KG1 (cell line): ENCODE measurements at regions not wholly inside any gene's neighbourhood (a gene's known extent, or its start where the extent isn't known, plus 50 kb on each side); places are given as distances from the start of the nearest gene placed in this dataset.

ENCODE experiments used
- DNase-seq: peaks from one replicate; lab custom pipeline; 2025; lab: John Stamatoyannopoulos, UW

DNA sequence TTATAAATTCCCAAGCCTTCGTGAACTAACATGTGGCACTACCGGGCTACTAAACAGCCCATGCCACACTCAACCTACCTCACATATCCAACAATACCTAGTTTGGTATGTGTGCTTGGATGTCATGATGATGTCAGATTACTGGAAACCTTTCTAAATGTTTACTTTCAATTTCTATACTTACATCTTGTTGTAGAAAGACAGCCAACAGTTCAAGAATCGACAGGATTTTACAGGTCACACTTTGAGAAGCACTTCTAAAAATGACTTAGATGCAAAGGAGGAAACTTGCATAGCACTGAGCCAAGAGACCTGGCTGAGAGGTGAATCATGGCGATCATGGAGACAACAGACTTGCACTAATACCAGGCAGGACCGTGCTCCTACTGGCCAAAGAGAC lies 209.9 kb downstream of the COL4A1 start:
- no peak for DNase-seq

DNA sequence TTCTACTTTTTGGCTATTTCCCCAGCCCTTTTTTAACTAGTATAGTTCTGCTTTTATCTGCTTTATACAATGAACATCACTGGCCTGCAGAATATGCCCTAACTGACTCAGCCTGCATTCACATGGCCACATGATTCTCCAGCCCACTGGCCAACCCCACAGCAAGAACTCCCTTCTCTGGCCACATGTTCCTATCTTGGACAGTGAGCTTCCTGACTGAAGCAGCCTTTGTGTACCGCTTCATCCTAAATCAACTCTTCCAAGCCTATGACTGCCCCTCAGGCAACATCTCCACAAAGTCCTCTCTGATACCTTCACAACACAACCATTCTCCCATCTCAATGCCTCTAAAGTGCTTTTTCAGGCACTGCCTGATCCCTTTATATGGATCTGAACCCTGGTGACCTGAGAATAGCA lies 214.1 kb downstream of the COL4A1 start:
- DNase-seq, result no peak

DNA sequence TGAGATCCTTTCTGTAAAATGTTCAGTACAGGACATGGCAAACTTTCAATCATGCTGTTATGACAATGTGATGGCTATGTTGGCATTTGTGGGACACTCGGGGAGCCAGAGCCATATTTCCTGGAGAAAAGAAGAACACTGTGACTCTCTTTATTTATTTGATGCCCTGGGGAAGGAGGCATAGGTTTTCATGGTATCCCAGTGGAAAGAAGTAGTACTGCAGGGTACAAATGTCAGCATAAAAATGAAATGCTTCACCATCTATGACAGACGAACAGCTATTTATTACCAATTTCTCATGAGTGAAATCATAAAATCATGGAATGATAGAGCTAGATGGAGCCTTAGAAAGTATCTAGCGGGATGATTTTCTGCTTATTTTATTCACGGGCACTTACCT lies 217.1 kb downstream of the COL4A1 start:
- DNase-seq, result no peak

DNA sequence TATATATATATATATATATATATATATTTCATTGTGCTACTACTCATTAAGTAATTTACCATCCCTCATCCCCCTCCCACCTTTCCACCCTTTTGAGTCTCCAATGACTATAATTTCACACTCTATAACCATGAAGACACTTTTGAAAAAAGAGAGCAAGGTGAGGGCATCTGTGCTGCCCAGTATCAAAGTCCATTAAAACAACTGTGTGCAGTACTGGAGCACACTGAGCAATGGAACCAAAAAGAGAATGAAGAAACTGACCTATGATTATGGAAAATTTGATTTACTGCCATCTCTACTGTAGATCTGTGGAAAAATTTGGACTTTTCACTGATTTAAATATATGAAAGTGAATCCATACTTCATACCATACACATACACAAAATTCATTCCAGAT lies 217.9 kb downstream of the COL4A1 start:
- DNase-seq, result no peak

DNA sequence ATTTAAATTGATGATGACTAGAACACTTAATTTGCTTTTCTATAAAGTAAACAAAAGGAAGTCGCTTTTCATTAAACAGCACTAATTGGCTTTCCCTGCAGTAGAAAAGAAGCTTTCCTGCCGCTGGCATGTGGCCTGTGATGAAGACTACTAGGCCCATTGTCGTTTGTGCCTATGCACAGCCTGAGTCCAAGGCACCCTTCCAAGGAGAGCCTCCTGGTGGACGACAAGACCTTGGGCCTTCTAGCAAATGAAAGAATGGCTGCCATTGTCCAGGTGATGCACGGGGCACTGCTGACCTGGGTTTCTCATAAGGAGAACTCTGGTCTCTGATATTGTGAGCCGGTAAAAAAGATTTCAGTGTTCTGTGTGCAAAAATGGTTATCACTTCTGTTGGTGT lies 233.0 kb downstream of the COL4A1 start:
- DNase-seq, result no peak

DNA sequence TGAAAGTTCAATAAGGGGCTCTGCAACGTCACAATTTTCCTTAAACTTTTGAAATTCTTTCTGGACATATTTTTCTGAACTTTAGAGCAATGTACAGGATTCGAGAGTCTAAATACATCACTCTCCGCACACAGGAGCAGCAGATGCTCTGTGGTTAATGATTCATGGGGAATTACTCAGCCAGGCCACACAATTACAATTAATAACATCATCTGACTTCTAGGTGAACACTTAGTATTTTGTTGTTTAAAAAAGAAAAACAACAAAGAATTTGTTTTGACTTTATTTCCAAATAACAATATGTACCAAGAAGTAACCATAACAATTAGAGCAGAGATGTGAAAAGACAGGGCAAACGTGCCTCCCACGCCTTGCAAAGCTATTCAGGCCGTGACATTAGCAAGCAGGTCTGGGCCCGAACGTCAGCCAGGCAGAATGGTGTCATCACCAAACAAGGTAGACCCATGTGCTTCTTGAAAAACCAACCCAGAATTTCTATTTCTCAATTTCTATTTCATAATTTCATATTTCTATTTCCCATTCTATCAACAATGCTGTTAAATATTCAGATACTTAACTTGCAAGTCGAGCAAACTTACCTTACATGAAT lies 236.3 kb downstream of the COL4A1 start:
- DNase-seq, result no peak

DNA sequence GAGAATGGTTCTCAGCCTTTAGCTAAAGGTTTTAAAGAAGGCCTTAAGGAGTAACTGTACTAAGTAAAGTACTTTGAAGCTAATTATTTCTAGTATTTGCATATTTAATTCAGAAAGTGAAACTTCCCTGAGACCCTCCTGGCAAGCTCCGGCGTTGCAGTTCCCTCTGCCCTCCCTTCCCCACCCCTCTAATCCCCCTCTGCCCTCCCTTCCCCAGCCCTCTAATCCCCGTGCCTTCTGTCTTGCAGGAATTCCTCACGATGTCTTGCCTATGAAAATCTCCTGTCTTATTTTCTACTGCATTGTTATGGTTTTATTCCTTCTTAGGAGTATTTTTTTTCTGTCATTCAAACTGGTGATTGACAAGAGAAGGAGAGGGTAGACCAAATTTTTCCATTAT lies 236.9 kb downstream of the COL4A1 start:
- DNase-seq, result no peak

DNA sequence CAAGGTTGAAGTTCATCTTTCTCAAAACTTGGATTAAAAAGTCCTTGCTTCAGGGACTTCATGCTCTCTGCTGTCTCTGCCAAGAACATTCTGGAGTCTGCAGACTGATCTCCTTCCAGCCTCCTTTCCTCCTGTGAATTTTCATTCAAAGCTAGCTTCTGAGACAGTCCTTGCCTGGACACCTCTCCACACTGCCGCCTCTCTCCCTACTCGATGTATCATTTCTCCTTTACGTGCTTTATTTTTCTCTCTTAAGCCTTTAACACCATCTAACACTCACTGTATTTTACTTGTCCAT lies 238.8 kb downstream of the COL4A1 start:
- no peak for DNase-seq

DNA sequence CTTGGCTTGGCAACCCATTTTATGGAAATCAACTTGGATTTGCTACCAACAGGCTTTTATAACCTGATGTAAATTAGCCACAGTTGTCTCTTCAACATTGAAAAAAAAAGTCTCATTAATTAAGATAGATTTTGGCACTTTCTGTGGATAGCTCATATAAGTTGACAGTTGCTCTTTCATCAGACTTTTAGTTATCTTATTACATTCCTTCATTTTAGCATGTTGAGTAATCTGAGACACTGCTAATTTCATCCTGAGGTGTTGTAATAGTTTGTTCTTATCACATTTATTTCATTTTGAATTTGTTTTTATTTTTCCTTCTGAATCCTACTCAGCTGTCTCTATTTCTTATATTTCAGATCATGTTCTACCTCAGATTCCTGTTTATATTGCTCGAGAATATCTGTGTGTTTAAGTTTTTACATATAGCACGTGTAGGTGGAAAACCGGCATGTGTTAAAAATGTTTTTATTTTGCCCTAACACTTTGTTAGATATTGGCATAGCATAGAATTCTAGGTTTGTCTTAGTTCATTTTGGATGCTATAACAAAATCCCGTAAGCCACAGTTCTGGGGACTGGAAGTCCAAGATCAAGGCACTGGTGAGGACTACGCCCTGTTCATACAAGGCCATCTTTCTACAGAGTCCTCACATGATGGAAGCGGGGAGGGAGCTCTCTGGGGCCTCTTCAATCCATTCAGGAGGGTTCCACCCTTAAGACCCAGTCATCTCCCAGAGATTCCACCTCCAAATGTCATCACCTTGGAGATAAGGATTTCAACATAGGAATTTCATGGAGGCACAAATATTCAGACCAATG lies 239.4 kb downstream of the COL4A1 start:
- DNase-seq, result no peak

DNA sequence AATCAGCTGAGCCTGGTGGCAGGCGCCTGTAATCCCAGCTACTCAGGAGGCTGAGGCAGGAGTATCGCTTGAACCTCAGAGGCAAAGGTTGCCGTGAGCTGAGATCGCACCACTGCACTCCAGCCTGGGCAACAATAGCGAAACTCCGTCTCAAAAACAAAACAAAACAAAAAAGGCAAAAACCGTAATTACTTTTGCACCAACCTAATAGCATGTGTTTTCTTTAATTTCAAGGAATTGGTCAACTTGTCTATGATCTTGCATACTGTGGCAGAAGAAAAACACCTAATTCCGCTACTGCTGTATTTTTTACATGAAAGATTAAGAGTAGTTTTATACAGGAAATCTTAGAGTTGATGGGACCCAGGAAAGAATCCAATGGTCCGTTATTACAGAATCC lies 241.2 kb downstream of the COL4A1 start:
- DNase-seq, result no peak

DNA sequence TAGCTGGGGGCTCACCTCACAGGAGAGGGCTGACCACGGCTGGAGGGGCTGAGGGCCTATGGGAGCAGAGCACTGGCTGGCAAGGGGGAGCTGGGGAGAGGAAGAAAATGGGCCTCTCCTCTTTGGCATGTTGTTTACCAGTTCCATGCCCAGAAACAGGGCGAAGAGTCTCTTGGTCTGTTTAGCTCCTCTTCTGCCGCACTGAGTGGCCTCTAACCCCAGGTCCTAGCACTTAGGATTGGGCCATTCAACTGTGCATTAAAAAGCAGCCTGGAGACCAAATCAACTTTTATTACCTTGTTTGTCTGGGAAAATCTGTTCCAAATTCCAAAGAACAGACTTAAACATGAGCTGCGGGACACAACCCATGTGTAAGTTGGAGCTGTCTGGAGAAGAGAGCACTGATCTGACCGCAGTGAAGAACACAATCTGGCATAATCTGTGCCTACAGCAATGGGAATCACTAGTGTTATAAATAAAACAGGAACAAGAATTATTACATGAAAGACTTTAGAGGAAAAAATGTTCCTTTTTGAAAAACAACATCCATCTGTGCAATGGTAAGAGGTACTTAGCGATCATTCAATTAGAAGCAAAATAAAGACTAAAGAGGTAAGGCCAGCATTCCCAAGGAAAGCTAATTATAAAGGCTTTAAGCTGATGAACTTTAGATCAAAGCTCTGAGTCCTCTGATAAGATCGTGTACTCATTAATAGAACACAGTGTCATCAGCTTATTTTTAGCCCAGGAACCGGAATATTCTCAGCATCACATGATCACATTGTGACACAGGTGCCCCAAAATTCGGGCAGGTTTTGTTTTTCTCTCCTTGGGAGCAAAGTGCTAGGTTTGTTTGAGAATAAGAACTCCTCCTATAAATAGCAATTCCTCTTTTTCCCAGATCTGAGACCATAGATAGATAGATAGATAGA lies 243.2 kb downstream of the COL4A1 start:
- no peak for DNase-seq

DNA sequence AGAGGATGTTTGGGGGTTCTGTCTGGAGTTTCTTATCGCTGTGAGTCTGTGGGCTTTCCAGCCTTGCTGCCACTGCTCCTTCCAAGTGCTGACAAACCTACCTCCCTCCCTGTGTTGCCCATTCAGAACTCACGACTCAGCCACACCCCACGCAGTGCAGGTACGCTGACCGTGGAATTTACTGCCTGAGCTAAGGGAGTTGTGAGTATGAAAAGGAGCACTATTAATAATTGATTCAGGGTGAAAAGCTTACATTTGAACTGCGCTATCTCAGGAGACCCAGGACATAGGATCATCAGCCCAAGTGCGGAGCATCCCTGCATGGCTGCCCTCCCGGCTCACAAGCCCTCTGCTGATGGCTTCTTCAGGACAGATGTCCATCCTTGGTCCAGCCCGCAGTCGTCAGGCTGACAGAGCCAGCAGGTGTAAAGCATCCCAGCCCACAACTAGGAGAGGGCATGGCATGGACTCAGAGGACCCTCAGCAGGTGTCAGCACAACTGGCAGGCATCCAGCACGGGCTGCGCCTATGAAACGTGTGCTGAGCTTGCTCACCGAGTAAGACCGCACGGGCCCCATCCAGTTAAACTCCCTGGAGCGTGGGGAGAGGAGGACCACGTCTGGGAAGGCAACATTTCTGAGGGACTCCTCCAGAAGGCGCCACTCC lies 244.0 kb downstream of the COL4A1 start:
- no peak for DNase-seq

DNA sequence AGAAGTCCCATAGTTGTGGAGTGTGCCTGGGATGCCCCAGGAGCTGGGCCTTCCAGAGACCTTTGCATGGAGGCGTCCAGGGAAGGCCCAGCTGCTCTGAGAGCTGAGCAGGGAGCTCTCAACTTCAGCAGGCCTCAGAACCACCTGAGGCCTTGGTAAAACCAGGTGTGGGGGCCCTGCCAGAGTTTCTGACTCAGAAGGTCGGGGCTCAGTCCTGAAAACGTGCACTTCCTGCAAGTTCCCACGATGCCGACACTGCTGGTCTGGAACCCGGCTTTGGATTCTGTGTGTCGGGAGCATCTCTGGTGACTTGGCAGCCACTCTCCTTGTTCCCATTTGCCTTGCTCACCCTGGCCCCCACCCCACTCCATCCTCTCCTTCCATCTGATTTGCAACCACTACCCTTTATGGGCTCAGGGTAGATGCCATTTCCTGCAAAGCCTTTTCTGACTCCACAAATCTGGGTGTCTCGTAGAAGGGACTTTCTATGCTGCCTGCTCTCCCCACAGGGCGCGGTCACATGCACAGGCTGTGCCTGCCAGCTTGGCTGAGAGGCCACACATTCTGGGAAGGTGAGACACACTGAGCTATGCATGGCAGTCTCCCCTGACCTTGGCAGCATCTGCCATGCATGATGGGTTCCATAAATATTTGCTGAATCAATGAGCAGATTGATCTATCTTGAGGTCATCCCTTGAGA lies 244.7 kb downstream of the COL4A1 start:
- DNase-seq, result no peak

DNA sequence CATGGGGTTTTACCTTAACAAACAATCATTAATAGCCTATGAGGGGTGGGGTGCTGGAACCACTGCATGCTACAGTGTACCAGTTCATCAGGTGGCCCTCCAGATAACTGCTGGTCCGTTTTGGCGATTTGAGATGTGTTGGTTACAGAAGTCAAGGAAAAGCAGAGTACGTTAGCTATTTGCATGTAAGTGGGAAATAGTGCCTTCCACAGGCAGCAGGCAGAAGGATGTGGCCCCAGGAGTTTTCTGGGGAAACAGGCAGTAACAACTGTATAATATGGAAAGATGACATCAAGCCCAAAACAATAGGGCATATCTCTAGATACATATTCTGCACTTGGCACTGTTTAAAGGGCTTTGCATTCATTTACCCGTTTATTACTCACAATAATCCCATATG lies 245.7 kb downstream of the COL4A1 start:
- DNase-seq, result no peak

DNA sequence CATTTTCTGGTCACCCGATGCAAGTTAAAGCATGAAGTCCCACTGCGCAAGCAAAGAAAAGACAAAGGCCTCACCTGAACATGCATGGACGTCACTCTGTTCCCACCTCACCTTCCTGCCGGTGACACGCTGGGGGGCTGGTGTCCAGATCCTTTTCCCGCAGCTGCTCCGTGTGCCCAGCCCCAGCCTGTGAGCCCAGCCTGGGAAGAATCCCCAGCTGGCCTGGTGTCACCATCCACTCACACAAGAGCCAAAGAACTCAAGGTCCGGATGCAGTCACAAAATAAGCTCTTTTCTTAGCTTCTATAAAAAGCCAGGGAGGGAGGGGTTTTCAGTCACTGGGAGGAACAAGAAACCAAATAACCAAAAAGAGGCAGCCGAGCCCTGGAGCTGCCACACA lies 249.9 kb downstream of the COL4A1 start:
- DNase-seq, result no peak

DNA sequence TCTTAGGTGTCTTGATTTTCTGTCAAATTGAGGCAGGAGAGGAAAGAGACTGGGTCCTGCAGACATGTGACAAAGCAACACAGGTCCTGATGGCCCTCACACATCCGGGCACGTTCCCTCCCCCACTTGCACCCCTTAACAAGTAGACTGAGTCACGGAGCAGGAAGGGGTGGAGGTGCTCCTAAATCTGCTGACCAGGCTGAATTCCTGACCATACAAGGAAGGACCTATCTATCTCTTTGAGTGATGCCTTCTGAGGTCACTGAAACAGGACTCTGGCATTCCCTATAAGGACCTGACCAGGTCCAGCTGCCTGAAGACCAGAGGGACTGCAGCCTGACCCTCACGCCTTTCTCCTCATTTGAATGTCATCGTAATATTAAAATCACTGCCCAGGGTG lies 250.3 kb downstream of the COL4A1 start:
- no peak for DNase-seq

DNA sequence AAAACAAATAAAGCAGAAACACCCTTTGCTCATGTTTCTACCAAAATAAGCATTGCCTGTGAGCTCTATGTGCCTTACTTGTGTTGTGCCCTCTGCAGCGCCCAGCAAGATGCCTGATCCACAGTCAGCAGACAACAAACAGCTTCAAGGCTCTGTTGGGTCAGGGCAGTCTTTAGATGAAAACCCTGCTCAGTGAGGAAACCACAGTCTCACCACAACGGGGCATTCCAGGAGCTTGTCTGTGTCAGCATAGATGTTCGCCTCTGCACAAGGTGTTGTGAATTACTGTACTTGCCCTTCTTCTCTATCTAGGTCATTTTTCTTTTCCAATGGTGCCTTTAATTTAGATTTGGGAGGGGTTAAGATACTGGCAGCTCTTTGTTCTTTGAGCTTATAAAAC lies 251.9 kb downstream of the COL4A1 start:
- peak; percentile 6 for DNase-seq

DNA sequence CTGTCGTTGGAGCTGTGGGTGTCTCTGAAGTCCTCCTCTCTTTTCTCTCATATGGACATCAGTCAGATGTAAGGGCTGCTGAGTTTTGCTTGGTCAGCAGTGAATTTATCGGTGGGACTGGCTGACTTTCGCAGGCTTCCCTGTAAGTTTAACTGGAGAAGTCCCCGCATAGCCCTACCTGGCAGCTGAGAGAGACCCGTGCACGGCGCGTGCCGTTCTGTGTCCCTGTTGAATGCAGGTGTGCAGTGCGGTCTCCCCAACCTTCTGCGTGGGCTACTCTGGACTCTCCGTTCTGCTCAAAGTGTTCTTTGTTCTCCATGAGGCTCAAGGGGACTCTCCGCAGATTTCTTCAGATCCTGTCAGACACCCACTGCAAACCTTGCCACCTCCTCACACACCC lies 252.9 kb downstream of the COL4A1 start:
- no peak for DNase-seq

DNA sequence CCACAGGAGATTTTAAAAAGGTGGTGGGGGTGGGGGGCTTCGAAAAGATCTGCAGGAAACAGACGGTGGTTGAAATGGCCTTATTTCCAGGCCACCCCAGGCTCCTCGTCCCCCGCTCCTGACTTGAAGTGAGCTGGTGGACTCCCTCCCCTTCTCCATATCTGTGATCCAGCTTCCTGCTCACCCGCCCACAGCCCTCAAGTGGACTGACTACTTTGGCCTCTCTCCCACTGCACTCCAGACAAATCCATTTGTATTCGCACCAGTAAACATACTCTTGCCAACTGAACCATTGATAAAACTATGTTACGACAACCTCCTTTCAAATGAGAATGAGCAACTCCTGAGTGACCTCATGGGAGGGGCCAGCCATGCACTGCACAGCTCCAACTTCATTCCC lies 259.5 kb downstream of the COL4A1 start:
- no peak for DNase-seq

DNA sequence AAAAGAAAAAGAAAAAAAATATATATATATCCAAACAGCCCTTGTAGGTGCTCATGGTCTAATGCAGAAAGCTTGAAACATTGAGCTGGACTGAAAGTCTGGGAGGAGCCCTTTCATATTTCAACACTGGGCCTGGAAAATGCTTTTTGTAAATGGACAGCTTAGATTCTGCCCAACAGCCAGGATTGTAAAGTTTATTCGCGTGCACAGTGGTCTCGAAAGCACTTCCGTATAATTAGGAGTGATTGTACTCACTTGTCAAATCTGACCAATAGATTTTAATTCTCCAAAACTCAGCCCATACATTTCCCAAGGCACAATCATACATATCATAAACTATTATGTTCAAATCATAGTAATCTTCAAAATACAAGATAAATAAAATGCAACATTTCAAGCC lies 260.1 kb downstream of the COL4A1 start:
- no peak for DNase-seq

DNA sequence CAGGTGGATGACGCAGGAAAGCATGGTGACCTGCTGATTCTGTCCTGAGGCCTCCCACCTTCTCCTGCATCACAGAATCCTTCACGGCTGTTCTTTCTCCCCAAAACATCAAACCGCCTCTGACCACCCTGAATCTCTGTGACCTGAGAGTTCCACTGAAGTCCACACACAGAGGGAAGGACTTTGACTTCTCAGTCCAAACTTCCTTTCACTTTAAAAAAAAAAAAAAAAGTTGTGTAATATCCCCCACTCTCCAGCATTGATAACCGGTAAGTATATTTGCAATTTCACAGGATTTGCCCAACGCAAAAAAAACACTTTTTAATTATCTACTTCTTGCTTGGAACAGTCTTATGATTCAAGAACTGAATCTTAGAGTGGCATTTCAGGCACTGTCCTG lies 259.5 kb upstream of the IRS2 start:
- DNase-seq, result no peak

DNA sequence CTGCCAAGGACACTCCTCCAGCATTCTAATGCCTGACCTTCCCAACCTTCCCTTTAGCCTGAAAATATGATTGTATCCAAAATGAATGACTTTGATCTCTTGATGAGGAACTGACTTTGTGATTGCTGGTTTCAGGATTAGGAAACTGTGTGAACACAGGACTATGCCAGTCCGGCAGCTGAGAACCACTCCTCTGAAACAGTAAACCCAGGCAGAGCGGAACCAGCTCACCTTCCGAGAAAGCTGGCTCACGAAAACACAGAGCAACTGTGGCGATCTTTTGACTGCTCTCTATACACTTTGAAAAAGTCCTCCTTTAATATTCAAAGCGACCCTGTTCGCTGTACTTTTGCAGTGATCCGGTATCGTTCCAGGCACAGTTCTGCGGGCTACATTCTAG lies 258.8 kb upstream of the IRS2 start:
- no peak for DNase-seq
